Activated T-cell treated with anti-CD3 and anti-CD28 coated beads, Interleukin-2, amount 50 U/mL, for 72 hours (primary cell): ENCODE measurements at regions not wholly inside any gene's neighbourhood (a gene's known extent, or its start where the extent isn't known, plus 50 kb on each side); places are given as distances from the start of the nearest gene placed in this dataset.

Experiments used
- ATAC-seq, 2 donors: fragments of 150-1000 bp; cut with Tn5 transposase; replicated peaks in 1 of 2; 2 replicates each; pipeline ENCODE4 v1.10.0; 2021; ENCODE audit warnings: moderate library complexity in 2 of 2, mild to moderate bottlenecking in 1 of 2
- DNase-seq, 2 donors: peaks; one replicate each; pipeline ENCODE4 v3.0.0; 2021 to 2022; ENCODE audit warnings: mixed read lengths in 1 of 2
- H3K27ac Mint-ChIP-seq: one replicate; pipeline ENCODE4 v1.8.0; 2022; ENCODE audit warnings: mild to moderate bottlenecking, moderate library complexity, mixed read lengths
- H3K27me3 Mint-ChIP-seq: one replicate; pipeline ENCODE4 v1.8.0; 2022; ENCODE audit warnings: low read depth, mixed read lengths
- H3K36me3 Mint-ChIP-seq, 2 donors: one replicate each; pipeline ENCODE4 v1.8.0; 2022; ENCODE audit warnings: mixed read lengths in 2 of 2, mild to moderate bottlenecking in 1 of 2; ENCODE audit not compliant: insufficient read depth in 2 of 2
- H3K4me1 Mint-ChIP-seq: one replicate; pipeline ENCODE4 v1.8.0; 2022; ENCODE audit warnings: low read depth, mixed read lengths
- H3K4me3 Mint-ChIP-seq, 2 donors: one replicate each; pipeline ENCODE4 v1.8.0; 2022; ENCODE audit warnings: mild to moderate bottlenecking in 2 of 2, mixed read lengths in 2 of 2, moderate library complexity in 2 of 2
- H3K9me3 Mint-ChIP-seq, 2 donors: one replicate each; pipeline ENCODE4 v1.8.0; 2022; ENCODE audit warnings: mixed read lengths in 2 of 2

- Mint-ChIP-seq H3K27ac (no peak overlapping the region), H3K4me3 (no peak overlapping the region), H3K9me3 (peaks cover 2 to 6% of the 10 kb centered on the region in 2 donors), H3K27me3 (no peaks in the 10 kb centered on the region), H3K4me1 (no peaks in the 10 kb centered on the region), H3K36me3 (no peaks in the 10 kb centered on the region)
- DNase-seq (no peak), ATAC-seq (no peak)
These were observed 1118.7 kb upstream of the C9orf72 start for GRCh38 chr9:28692012-28692411.

GRCh38 chr9:28696960-28697359, 1123.7 kb upstream of the C9orf72 start:
- Mint-ChIP-seq H3K9me3 (peaks cover 5 to 13% of the 10 kb centered on the region in 2 donors), H3K36me3 (peaks cover 2 to 3% of the 10 kb centered on the region in 2 donors), H3K4me1 (no peaks in the 10 kb centered on the region), H3K4me3 (no peak overlapping the region), H3K27ac (no peak overlapping the region), H3K27me3 (no peaks in the 10 kb centered on the region)
- DNase-seq (no peak), ATAC-seq (no peak)

GRCh38 chr9:28699632-28700031, 1126.4 kb upstream of the C9orf72 start:
- Mint-ChIP-seq H3K27ac (no peak overlapping the region), H3K27me3 (no peaks in the 10 kb centered on the region), H3K36me3 (peaks cover 3 to 4% of the 10 kb centered on the region in 2 donors), H3K9me3 (peaks cover 7 to 10% of the 10 kb centered on the region in 2 donors), H3K4me1 (no peaks in the 10 kb centered on the region), H3K4me3 (no peak overlapping the region)
- DNase-seq, result no peak
- ATAC-seq, result no peak

- no peak for ATAC-seq
- Mint-ChIP-seq H3K27ac (no peak overlapping the region), H3K9me3 (peaks cover 2 to 5% of the 10 kb centered on the region in 2 donors), H3K4me1 (no peaks in the 10 kb centered on the region), H3K36me3 (peaks cover 0 to 5% of the 10 kb centered on the region in 2 donors), H3K27me3 (no peaks in the 10 kb centered on the region), H3K4me3 (no peak overlapping the region)
- DNase-seq, result no peak
These were observed 1134.3 kb upstream of the C9orf72 start for GRCh38 chr9:28707616-28708015.

- Mint-ChIP-seq H3K27ac (no peak overlapping the region), H3K4me3 (no peak overlapping the region), H3K36me3 (no peaks in the 10 kb centered on the region), H3K9me3 (no peaks in the 10 kb centered on the region), H3K27me3 (no peaks in the 10 kb centered on the region), H3K4me1 (no peaks in the 10 kb centered on the region)
- no peak for ATAC-seq
- DNase-seq, result no peak
These were observed 1140.9 kb upstream of the C9orf72 start for GRCh38 chr9:28714188-28714587.

- no peaks in the 10 kb centered on the region for H3K4me1 Mint-ChIP-seq
- no peak for DNase-seq
- no peak overlapping the region for H3K4me3 Mint-ChIP-seq
- no peak for ATAC-seq
- no peak overlapping the region for H3K27ac Mint-ChIP-seq
- H3K36me3 Mint-ChIP-seq, result no peaks in the 10 kb centered on the region
- H3K27me3 Mint-ChIP-seq, result no peaks in the 10 kb centered on the region
- H3K9me3 Mint-ChIP-seq, result no peaks in the 10 kb centered on the region
These were observed 1144.9 kb upstream of the C9orf72 start for GRCh38 chr9:28718226-28718625.

- Mint-ChIP-seq H3K27me3 (no peaks in the 10 kb centered on the region), H3K36me3 (no peaks in the 10 kb centered on the region), H3K9me3 (no peaks in the 10 kb centered on the region), H3K4me3 (no peak overlapping the region), H3K4me1 (no peaks in the 10 kb centered on the region), H3K27ac (no peak overlapping the region)
- DNase-seq, result no peak
- no peak for ATAC-seq
These were observed 1147.5 kb upstream of the C9orf72 start for GRCh38 chr9:28720746-28721145.

GRCh38 chr9:28730111-28730510, 1156.8 kb upstream of the C9orf72 start:
- no peak overlapping the region for H3K27ac Mint-ChIP-seq
- H3K27me3 Mint-ChIP-seq, result no peaks in the 10 kb centered on the region
- ATAC-seq, result no peak
- H3K36me3 Mint-ChIP-seq, result peaks cover 0 to 2% of the 10 kb centered on the region in 2 donors
- H3K9me3 Mint-ChIP-seq, result peaks cover 0 to 2% of the 10 kb centered on the region in 2 donors
- H3K4me3 Mint-ChIP-seq, result no peak overlapping the region
- H3K4me1 Mint-ChIP-seq, result no peaks in the 10 kb centered on the region
- DNase-seq, result no peak

GRCh38 chr9:28735738-28736342, 1162.6 kb upstream of the C9orf72 start:
- ATAC-seq, result no peak
- DNase-seq, result no peak
- H3K9me3 Mint-ChIP-seq, result peaks cover 2 to 5% of the 10 kb centered on the region in 2 donors
- no peaks in the 10 kb centered on the region for H3K4me1 Mint-ChIP-seq
- H3K27me3 Mint-ChIP-seq, result no peaks in the 10 kb centered on the region
- H3K27ac Mint-ChIP-seq, result no peak overlapping the region
- no peak overlapping the region for H3K4me3 Mint-ChIP-seq
- no peaks in the 10 kb centered on the region for H3K36me3 Mint-ChIP-seq

- ATAC-seq (no peak), DNase-seq (no peak)
- Mint-ChIP-seq H3K27ac (no peak overlapping the region), H3K9me3 (peaks cover 11 to 14% of the 10 kb centered on the region in 2 donors), H3K4me3 (no peak overlapping the region), H3K27me3 (no peaks in the 10 kb centered on the region), H3K36me3 (peaks cover 0 to 2% of the 10 kb centered on the region in 2 donors), H3K4me1 (no peaks in the 10 kb centered on the region)
These were observed 1168.2 kb upstream of the C9orf72 start for GRCh38 chr9:28741459-28741858.

- peaks cover 0 to 2% of the 10 kb centered on the region in 2 donors for H3K36me3 Mint-ChIP-seq
- H3K4me1 Mint-ChIP-seq, result no peaks in the 10 kb centered on the region
- H3K9me3 Mint-ChIP-seq, result peaks cover 13 to 15% of the 10 kb centered on the region in 2 donors
- no peak for DNase-seq
- no peak overlapping the region for H3K27ac Mint-ChIP-seq
- ATAC-seq, result no peak
- no peak overlapping the region for H3K4me3 Mint-ChIP-seq
- no peaks in the 10 kb centered on the region for H3K27me3 Mint-ChIP-seq
These were observed 1174.2 kb upstream of the C9orf72 start for GRCh38 chr9:28747351-28747985.

GRCh38 chr9:28750136-28750535, 1176.9 kb upstream of the C9orf72 start:
- H3K27ac Mint-ChIP-seq, result no peak overlapping the region
- no peak for DNase-seq
- peaks cover 7 to 9% of the 10 kb centered on the region in 2 donors for H3K9me3 Mint-ChIP-seq
- ATAC-seq, result no peak
- H3K4me3 Mint-ChIP-seq, result no peak overlapping the region
- no peaks in the 10 kb centered on the region for H3K36me3 Mint-ChIP-seq
- no peaks in the 10 kb centered on the region for H3K27me3 Mint-ChIP-seq
- H3K4me1 Mint-ChIP-seq, result no peaks in the 10 kb centered on the region

- no peak for ATAC-seq
- Mint-ChIP-seq H3K9me3 (peaks cover 3 to 8% of the 10 kb centered on the region in 2 donors), H3K4me3 (no peak overlapping the region)
These were observed 1185.1 kb upstream of the C9orf72 start for GRCh38 chr9:28758341-28758740.

GRCh38 chr9:28758971-28759370, 1185.7 kb upstream of the C9orf72 start:
- Mint-ChIP-seq H3K4me1 (no peaks in the 10 kb centered on the region), H3K4me3 (no peak overlapping the region), H3K27me3 (no peaks in the 10 kb centered on the region), H3K36me3 (no peaks in the 10 kb centered on the region), H3K9me3 (peaks cover 2 to 7% of the 10 kb centered on the region in 2 donors), H3K27ac (no peak overlapping the region)
- no peak for ATAC-seq
- no peak for DNase-seq

More at GRCh38 chr9:28758341-28758740, 1185.1 kb upstream of the C9orf72 start:
- Mint-ChIP-seq H3K4me1 (no peaks in the 10 kb centered on the region), H3K27me3 (no peaks in the 10 kb centered on the region), H3K27ac (no peak overlapping the region), H3K36me3 (no peaks in the 10 kb centered on the region)
- DNase-seq, result no peak
